CD8-positive, alpha-beta memory T cell (primary cell): ENCODE measurements at regions not wholly inside any gene's neighbourhood (a gene's known extent, or its start where the extent isn't known, plus 50 kb on each side); places are given as distances from the start of the nearest gene placed in this dataset.

Experiments used
- CTCF ChIA-PET: fragments of 350-600 bp; sonication (Branson Sonifier 250); formaldehyde crosslinking; loops from one replicate; lab custom pipeline; 2021; ENCODE audit warnings: antibody characterized with exemption; lab: Charles Lee
- POLR2A ChIA-PET: fragments of 350-600 bp; sonication (Branson Sonifier 250); formaldehyde crosslinking; loops from one replicate; lab custom pipeline; 2021; ENCODE audit warnings: antibody characterized with exemption; lab: Charles Lee
- DNase-seq, 5 donors: peaks; one replicate each; pipeline versions ENCODE4 v3.0.0 to v3.0.0-alpha.2; 2020 to 2022; ENCODE audit warnings: mixed read lengths in 1 of 5
- H3K27ac ChIP-seq: one replicate; pipeline ENCODE4 v1.7.0; 2013; ENCODE audit warnings: low read depth, mild to moderate bottlenecking, low read length, moderate library complexity
- H3K27me3 ChIP-seq: 2 replicates; pipeline ENCODE4 v1.7.0; 2013; ENCODE audit warnings: low read length, mild to moderate bottlenecking; ENCODE audit not compliant: insufficient read depth, poor library complexity, severe bottlenecking
- H3K36me3 ChIP-seq: 2 replicates; pipeline ENCODE4 v1.7.0; 2013; ENCODE audit warnings: mild to moderate bottlenecking, low read length, moderate library complexity; ENCODE audit not compliant: insufficient read depth
- H3K4me1 ChIP-seq: 2 replicates; pipeline ENCODE4 v1.7.0; 2013; ENCODE audit warnings: mild to moderate bottlenecking, low read length, moderate library complexity; ENCODE audit not compliant: insufficient read depth
- H3K4me3 ChIP-seq: 2 replicates; pipeline ENCODE4 v1.7.0; 2013; ENCODE audit warnings: mild to moderate bottlenecking, low read length
- H3K9me3 ChIP-seq: 2 replicates; pipeline ENCODE4 v1.7.0; 2013; ENCODE audit warnings: mild to moderate bottlenecking, low read length
- H3K27ac Mint-ChIP-seq, 8 donors: one replicate each; pipeline ENCODE4 v1.8.0; 2020 to 2021; ENCODE audit warnings: mixed read lengths in 8 of 8, mild to moderate bottlenecking in 6 of 8, inconsistent platforms in 3 of 8, moderate library complexity in 3 of 8
- H3K27me3 Mint-ChIP-seq, 2 donors: one replicate each; pipeline ENCODE4 v1.8.0; 2020 to 2021; ENCODE audit warnings: mixed read lengths in 2 of 2, mild to moderate bottlenecking in 1 of 2, moderate library complexity in 1 of 2
- H3K36me3 Mint-ChIP-seq, 3 donors: one replicate each; pipeline ENCODE4 v1.8.0; 2020 to 2021; ENCODE audit warnings: mixed read lengths in 3 of 3, inconsistent platforms in 1 of 3, mild to moderate bottlenecking in 1 of 3
- H3K4me1 Mint-ChIP-seq, 3 donors: one replicate each; pipeline ENCODE4 v1.8.0; 2020 to 2021; ENCODE audit warnings: mixed read lengths in 3 of 3, inconsistent platforms in 1 of 3, mild to moderate bottlenecking in 1 of 3
- H3K4me3 Mint-ChIP-seq, 7 donors: one replicate each; pipeline ENCODE4 v1.8.0; 2020 to 2021; ENCODE audit warnings: mixed read lengths in 7 of 7, mild to moderate bottlenecking in 6 of 7, moderate library complexity in 4 of 7, inconsistent platforms in 2 of 7
- H3K9me3 Mint-ChIP-seq, 5 donors: one replicate each; pipeline ENCODE4 v1.8.0; 2020 to 2022; ENCODE audit warnings: mixed read lengths in 5 of 5, mild to moderate bottlenecking in 3 of 5, moderate library complexity in 2 of 5, inconsistent platforms in 1 of 5

DNA sequence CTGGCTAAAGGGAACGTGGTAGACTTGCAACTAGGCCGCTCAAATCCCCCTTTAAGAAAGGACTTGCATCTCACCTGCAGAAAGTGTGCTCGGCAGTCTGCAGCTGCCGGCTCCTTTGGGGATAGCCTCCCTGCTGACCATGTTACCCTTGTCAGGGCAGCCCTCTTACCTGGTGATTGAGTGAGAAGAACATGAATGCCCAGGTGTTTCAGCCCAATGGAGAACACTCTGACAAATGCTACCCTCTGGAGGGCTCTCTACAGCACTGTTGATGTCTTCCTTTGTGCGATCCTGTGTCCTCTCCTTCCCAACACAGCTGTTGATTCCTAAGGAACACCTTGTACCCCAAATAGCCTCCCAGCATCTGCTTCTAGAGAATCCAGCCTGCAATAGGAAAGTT is 178.7 kb upstream of the LDB2 start:
- POLR2A ChIA-PET, result no interaction called here
- H3K4me3 ChIP-seq, result no peak overlapping the region
- CTCF ChIA-PET, result no interaction called here
- H3K4me1 Mint-ChIP-seq, result no peaks in the 10 kb centered on the region
- peaks cover 2 to 5% of the 10 kb centered on the region in 2 donors for H3K27me3 Mint-ChIP-seq
- no peaks in the 10 kb centered on the region for H3K4me1 ChIP-seq
- no peaks in the 10 kb centered on the region for H3K36me3 Mint-ChIP-seq
- H3K27me3 ChIP-seq, result no peaks in the 10 kb centered on the region
- H3K9me3 Mint-ChIP-seq, result peaks cover 0 to 2% (median 0%) of the 10 kb centered on the region in 5 donors
- DNase-seq, result no peak
- no peaks in the 10 kb centered on the region for H3K9me3 ChIP-seq
- no peak overlapping the region for H3K4me3 Mint-ChIP-seq
- H3K27ac ChIP-seq, result no peak overlapping the region
- no peaks in the 10 kb centered on the region for H3K36me3 ChIP-seq
- H3K27ac Mint-ChIP-seq, result no peak overlapping the region

- Mint-ChIP-seq H3K27me3 (peaks cover 0 to 4% of the 10 kb centered on the region in 2 donors), H3K4me3 (no peak overlapping the region), H3K36me3 (no peaks in the 10 kb centered on the region), H3K4me1 (no peaks in the 10 kb centered on the region), H3K27ac (no peak overlapping the region), H3K9me3 (no peaks in the 10 kb centered on the region)
- ChIA-PET CTCF (no interaction called here), POLR2A (no interaction called here)
- Histone ChIP-seq H3K4me3 (no peak overlapping the region), H3K9me3 (no peaks in the 10 kb centered on the region), H3K36me3 (no peaks in the 10 kb centered on the region), H3K27ac (no peak overlapping the region), H3K27me3 (no peaks in the 10 kb centered on the region), H3K4me1 (no peaks in the 10 kb centered on the region)
- DNase-seq, result no peak
These were observed 174.0 kb upstream of the LDB2 start for GRCh38 chr4:17072483-17072882.

GRCh38 chr4:17068891-17069290 is 170.4 kb upstream of the LDB2 start:
- Mint-ChIP-seq H3K4me3 (no peak overlapping the region), H3K4me1 (no peaks in the 10 kb centered on the region), H3K27me3 (peaks cover 0 to 4% of the 10 kb centered on the region in 2 donors), H3K9me3 (no peaks in the 10 kb centered on the region), H3K36me3 (no peaks in the 10 kb centered on the region), H3K27ac (no peak overlapping the region)
- ChIA-PET CTCF (interaction anchor here (0.5 kb wide), 1 partner anchor 17 kb away, joined by 3 read pairs; no protein-coding TSS in a partner anchor), POLR2A (no interaction called here)
- Histone ChIP-seq H3K36me3 (no peaks in the 10 kb centered on the region), H3K27ac (no peak overlapping the region), H3K4me3 (no peak overlapping the region), H3K27me3 (no peaks in the 10 kb centered on the region), H3K9me3 (no peaks in the 10 kb centered on the region), H3K4me1 (no peaks in the 10 kb centered on the region)
- no peak for DNase-seq

- no peaks in the 10 kb centered on the region for H3K36me3 Mint-ChIP-seq
- no peaks in the 10 kb centered on the region for H3K27me3 ChIP-seq
- CTCF ChIA-PET, result no interaction called here
These were observed 169.9 kb upstream of the LDB2 start for GRCh38 chr4:17068392-17068791.

DNA sequence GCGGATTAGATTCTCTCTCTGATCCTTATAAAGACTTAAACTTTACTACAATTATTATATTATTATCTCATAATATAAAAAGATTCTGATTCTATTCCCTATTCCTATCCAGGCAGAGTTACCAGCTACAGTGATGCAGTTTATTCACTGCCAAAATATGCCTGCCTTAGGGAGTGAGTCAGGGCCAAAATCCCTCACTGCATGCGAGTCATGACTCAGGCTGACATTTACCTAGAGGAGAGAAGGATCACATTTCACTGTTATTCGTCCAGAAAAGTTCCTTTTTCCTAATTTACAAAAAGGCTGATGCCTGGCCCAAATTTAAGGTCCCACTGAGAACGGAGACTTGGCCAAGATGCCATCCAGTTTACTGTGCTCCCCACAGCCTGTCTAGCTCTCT is 168.5 kb upstream of the LDB2 start:
- Histone ChIP-seq H3K4me1 (no peaks in the 10 kb centered on the region), H3K9me3 (no peaks in the 10 kb centered on the region), H3K4me3 (no peak overlapping the region), H3K36me3 (no peaks in the 10 kb centered on the region), H3K27ac (no peak overlapping the region), H3K27me3 (no peaks in the 10 kb centered on the region)
- Mint-ChIP-seq H3K9me3 (no peaks in the 10 kb centered on the region), H3K4me1 (no peaks in the 10 kb centered on the region), H3K27me3 (peaks cover 0 to 2% of the 10 kb centered on the region in 2 donors), H3K27ac (no peak overlapping the region), H3K4me3 (no peak overlapping the region), H3K36me3 (no peaks in the 10 kb centered on the region)
- ChIA-PET CTCF (no interaction called here), POLR2A (no interaction called here)
- no peak for DNase-seq

More at GRCh38 chr4:17068392-17068791, 169.9 kb upstream of the LDB2 start:
- Mint-ChIP-seq H3K27me3 (peaks cover 0 to 2% of the 10 kb centered on the region in 2 donors), H3K4me1 (no peaks in the 10 kb centered on the region), H3K27ac (no peak overlapping the region), H3K4me3 (no peak overlapping the region), H3K9me3 (no peaks in the 10 kb centered on the region)
- Histone ChIP-seq H3K36me3 (no peaks in the 10 kb centered on the region), H3K27ac (no peak overlapping the region), H3K4me3 (no peak overlapping the region), H3K9me3 (no peaks in the 10 kb centered on the region), H3K4me1 (no peaks in the 10 kb centered on the region)
- DNase-seq, result no peak
- POLR2A ChIA-PET, result no interaction called here

GRCh38 chr4:17066236-17066635 is 167.8 kb upstream of the LDB2 start:
- H3K9me3 Mint-ChIP-seq, result no peaks in the 10 kb centered on the region
- Histone ChIP-seq H3K27ac (no peak overlapping the region), H3K4me3 (no peak overlapping the region), H3K27me3 (no peaks in the 10 kb centered on the region), H3K4me1 (no peaks in the 10 kb centered on the region), H3K36me3 (no peaks in the 10 kb centered on the region), H3K9me3 (no peaks in the 10 kb centered on the region)
- H3K27ac Mint-ChIP-seq, result no peak overlapping the region
- peaks cover 2% of the 10 kb centered on the region in 2 donors for H3K27me3 Mint-ChIP-seq
- CTCF ChIA-PET, result no interaction called here
- H3K4me1 Mint-ChIP-seq, result no peaks in the 10 kb centered on the region
- no peak overlapping the region for H3K4me3 Mint-ChIP-seq
- POLR2A ChIA-PET, result no interaction called here
- DNase-seq, result no peak
- no peaks in the 10 kb centered on the region for H3K36me3 Mint-ChIP-seq

DNA sequence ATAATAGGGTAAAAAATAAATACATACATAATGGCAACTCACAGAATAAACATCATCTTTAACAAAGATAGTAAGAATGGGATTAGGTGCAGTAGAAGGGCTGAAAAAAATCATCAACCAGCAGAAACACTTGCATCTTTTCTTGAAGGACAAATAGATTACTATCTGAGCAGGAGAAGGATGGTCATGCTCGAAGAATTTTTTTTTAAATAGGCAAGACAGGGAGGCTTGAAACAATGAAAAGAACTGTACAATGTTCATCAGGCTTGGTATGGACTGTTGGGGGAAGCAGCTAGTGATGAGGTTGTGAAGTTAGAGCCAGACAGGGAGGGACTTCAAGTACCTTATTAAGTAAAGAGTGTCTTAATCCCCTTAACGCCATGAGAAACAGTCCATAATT is 167.4 kb upstream of the LDB2 start:
- CTCF ChIA-PET, result no interaction called here

GRCh38 chr4:17064959-17065358 is 166.5 kb upstream of the LDB2 start:
- Mint-ChIP-seq H3K4me1 (no peaks in the 10 kb centered on the region), H3K27me3 (peaks cover 2 to 6% of the 10 kb centered on the region in 2 donors), H3K27ac (no peak overlapping the region), H3K4me3 (no peak overlapping the region), H3K9me3 (peaks cover 0 to 2% (median 0%) of the 10 kb centered on the region in 5 donors), H3K36me3 (no peaks in the 10 kb centered on the region)
- no peaks in the 10 kb centered on the region for H3K36me3 ChIP-seq
- H3K4me3 ChIP-seq, result no peak overlapping the region
- H3K9me3 ChIP-seq, result no peaks in the 10 kb centered on the region
- H3K27ac ChIP-seq, result no peak overlapping the region
- POLR2A ChIA-PET, result no interaction called here
- no peaks in the 10 kb centered on the region for H3K27me3 ChIP-seq
- CTCF ChIA-PET, result no interaction called here
- no peaks in the 10 kb centered on the region for H3K4me1 ChIP-seq
- no peak for DNase-seq

More for the DNA sequence above, 167.4 kb upstream of the LDB2 start:
- no peak overlapping the region for H3K4me3 ChIP-seq
- no peak overlapping the region for H3K27ac ChIP-seq
- no peaks in the 10 kb centered on the region for H3K4me1 Mint-ChIP-seq
- DNase-seq, result no peak
- no peaks in the 10 kb centered on the region for H3K36me3 ChIP-seq
- no peaks in the 10 kb centered on the region for H3K27me3 ChIP-seq
- H3K27ac Mint-ChIP-seq, result no peak overlapping the region
- POLR2A ChIA-PET, result no interaction called here
- H3K9me3 Mint-ChIP-seq, result no peaks in the 10 kb centered on the region
- no peaks in the 10 kb centered on the region for H3K9me3 ChIP-seq
- H3K4me1 ChIP-seq, result no peaks in the 10 kb centered on the region
- H3K27me3 Mint-ChIP-seq, result peaks cover 2 to 6% of the 10 kb centered on the region in 2 donors
- H3K36me3 Mint-ChIP-seq, result no peaks in the 10 kb centered on the region
- no peak overlapping the region for H3K4me3 Mint-ChIP-seq

DNA sequence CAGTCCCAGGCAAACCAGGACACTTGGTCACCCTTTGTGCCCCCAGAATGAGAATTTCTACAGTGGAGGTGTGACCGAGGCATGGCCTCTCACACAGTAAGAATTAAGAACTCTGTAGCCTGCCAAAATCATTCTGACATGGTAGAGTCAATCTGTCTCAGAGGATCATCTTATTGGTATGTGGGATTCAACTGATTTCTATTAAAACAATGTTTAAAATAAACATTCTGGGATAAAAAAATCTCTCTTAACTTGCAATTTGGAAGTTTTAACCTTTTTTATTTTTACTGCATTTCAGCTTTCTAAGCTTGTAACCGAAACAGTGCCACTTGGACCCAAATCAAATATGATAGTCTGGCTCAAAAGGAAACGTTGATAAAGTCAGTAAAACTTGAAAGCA is 165.4 kb upstream of the LDB2 start:
- H3K27me3 ChIP-seq, result no peaks in the 10 kb centered on the region
- H3K9me3 ChIP-seq, result no peaks in the 10 kb centered on the region
- Mint-ChIP-seq H3K4me1 (no peaks in the 10 kb centered on the region), H3K27me3 (peaks cover 2 to 6% of the 10 kb centered on the region in 2 donors), H3K36me3 (no peaks in the 10 kb centered on the region), H3K4me3 (no peak overlapping the region), H3K27ac (no peak overlapping the region), H3K9me3 (peaks cover 0 to 2% (median 0%) of the 10 kb centered on the region in 5 donors)
- CTCF ChIA-PET, result no interaction called here
- POLR2A ChIA-PET, result no interaction called here
- no peaks in the 10 kb centered on the region for H3K36me3 ChIP-seq
- H3K4me1 ChIP-seq, result no peaks in the 10 kb centered on the region
- no peak overlapping the region for H3K27ac ChIP-seq
- H3K4me3 ChIP-seq, result no peak overlapping the region
- DNase-seq, result no peak
